GM21390 (cell line): ENCODE measurements at regions not wholly inside any gene's neighbourhood (a gene's known extent, or its start where the extent isn't known, plus 50 kb on each side); places are given as distances from the start of the nearest gene placed in this dataset.

ENCODE experiments used
- ATAC-seq: cut with Tn5 transposase; IDR thresholded peaks from one replicate; pipeline ENCODE4 v1.9.1; 2021; ENCODE audit not compliant: unreplicated experiment

DNA sequence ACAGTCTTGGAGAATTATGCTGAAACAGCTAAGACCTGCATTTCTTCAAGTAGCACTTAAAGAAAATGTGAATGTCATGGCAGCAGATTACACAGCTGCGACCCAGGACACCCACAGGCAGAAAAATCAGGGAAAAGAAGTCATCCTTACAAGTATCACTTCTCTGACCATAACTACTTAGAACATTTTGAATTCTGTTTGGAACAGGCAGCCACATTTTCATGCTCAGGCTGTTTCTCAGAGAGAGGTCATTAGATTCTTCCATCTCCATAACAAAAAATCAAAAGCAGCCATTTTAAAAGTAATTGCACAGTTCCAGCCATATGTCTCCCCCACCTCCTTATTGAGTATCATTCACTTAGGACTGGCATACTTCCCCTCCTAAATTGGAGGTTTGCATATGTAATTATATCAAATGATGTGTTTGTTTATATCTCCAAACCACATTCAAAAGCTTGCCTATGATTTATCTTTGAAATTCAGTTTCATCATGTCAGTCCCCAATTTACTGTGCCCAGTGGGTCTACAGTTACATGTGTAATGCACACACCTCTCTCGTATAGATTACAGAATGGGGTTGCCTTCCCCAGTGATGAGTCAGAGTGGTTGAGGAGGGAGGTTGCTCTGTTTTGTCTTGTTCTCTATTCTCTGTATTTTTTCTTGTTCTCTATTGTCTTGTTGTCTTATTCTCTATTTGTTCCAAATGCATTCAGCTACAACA lies 276.5 kb upstream of the MTNR1B start:
- ATAC-seq, result no peak

- no peak for ATAC-seq
Observed at GRCh38 chr11:92696076-92696475, 273.4 kb upstream of the MTNR1B start.

GRCh38 chr11:92697461-92698312 lies 271.8 kb upstream of the MTNR1B start:
- ATAC-seq, result no peak

DNA sequence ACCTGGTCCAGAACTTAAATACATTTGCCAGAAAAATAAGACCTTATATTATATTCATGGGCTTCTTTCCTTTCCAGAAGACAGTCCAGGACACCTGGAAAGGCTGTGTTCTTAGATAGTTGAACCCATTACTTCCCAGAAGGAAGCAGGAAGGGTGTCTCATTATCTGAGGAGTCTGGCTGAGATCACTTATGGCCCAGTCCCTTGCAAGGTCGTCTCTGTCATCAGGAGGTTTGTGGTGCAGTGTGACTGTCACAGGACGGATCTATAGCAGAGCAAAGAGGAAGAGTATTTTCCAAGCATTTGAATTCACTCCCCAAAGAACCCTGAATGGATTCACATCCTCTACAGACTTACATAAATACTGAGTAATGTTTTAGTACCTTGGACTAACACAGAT lies 270.7 kb upstream of the MTNR1B start:
- no peak for ATAC-seq

- no peak for ATAC-seq
Observed at GRCh38 chr11:92702037-92702804, 267.2 kb upstream of the MTNR1B start.

- ATAC-seq, result no peak
Observed at GRCh38 chr11:92702805-92703448, 266.5 kb upstream of the MTNR1B start.

- ATAC-seq, result no peak
Observed at GRCh38 chr11:92703449-92703830, 266.0 kb upstream of the MTNR1B start.

GRCh38 chr11:92707173-92707619 lies 262.3 kb upstream of the MTNR1B start:
- no peak for ATAC-seq

DNA sequence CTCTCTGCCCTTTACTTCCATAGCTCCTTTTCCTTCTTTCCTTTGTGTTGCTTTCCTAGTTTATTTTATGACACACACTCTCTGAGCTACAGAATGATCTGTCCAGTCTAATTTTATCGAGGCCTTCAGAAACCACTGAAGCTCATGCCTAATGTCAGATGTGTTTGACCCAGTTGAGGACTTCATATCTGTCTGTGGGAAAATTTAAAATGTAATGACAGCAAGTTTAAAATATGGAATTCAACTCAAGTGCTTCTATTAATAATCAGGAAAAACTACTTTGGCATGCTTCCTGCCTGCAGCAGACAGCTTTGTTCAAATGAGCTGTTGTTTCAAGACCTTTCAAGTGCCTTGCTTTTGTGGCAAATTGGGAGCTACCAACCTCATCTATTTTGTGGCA lies 261.8 kb upstream of the MTNR1B start:
- ATAC-seq, result no peak

DNA sequence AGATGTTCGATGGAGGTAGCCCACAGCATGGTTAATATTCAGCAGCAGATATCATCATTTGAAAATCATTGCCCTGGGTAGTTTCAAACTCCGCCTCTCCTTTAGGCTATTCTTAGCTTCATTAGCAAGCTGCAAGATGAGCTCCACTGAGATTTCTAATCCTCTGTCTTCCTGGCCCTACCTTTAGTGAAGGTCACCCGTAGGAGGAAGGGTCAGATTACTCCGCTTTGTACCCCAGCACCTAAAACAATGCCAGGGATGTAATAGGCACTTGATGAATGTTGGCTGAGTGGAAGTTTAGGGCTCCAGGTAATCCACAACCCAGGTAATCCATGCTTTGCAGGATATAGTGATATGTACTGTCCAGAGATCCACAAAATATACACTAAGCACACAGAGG lies 260.1 kb upstream of the MTNR1B start:
- ATAC-seq, result no peak

DNA sequence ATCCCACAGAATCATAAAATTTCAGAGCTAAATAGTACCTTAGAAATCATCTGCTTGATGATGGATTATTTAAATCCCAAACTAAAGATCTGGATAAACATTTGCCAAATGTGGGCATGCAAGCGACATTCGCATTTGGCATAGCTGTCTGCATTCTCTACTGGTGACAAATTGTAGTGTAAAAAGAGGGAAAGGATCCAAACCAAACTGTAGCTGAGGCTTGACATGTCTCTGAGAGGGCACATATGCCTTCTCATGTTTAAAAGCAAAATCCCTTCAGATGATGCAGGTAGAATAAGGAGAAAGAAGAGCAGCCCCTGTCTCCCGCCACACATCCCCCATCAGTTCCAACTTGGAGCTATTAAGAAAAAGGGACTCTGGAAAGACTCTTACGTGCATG lies 257.5 kb upstream of the MTNR1B start:
- ATAC-seq, result no peak

DNA sequence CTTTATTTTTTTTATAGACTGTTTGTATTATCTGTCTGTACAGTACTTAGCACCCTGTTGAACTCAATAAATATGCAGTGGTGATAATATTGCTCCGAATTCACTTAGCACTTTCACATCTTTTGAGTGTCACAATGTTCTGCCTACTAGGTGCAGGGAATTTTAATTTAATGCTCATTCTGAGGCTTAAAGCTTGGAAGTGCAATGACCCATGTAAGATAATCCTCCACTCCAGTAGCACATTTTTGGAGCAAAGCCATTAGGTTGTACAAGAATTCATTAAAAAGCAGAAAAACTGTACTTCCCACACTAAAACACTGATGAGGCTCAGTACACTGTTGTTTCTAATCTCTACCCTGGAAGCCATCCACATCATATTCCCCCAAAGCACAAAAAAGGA lies 255.3 kb upstream of the MTNR1B start:
- ATAC-seq, result no peak

DNA sequence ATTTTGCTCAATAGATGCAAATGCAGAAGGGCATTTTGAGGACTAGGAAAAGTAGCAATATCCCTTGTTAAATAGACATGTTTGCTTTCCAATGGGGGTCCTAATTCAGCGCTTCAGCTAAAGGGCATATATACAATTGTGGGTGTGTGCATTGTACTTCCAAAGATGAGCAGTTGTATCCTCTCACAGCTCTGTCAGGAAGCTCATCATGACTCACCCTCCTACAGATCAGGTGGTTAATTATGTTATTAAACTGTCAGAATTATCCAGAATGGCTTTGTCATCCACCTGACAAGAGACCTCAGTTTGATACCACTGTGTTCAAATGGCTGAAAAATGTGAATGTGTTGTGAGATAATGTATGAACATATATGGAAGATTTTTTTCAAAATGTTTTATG lies 252.2 kb upstream of the MTNR1B start:
- ATAC-seq, result no peak

- ATAC-seq, result no peak
Observed at GRCh38 chr11:92720385-92720784, 249.1 kb upstream of the MTNR1B start.

GRCh38 chr11:92725352-92725751 lies 244.1 kb upstream of the MTNR1B start:
- no peak for ATAC-seq

GRCh38 chr11:92727123-92727522 lies 242.3 kb upstream of the MTNR1B start:
- no peak for ATAC-seq

GRCh38 chr11:92727769-92728168 lies 241.7 kb upstream of the MTNR1B start:
- ATAC-seq, result no peak

- no peak for ATAC-seq
Observed at GRCh38 chr11:92728628-92729027, 240.8 kb upstream of the MTNR1B start.

DNA sequence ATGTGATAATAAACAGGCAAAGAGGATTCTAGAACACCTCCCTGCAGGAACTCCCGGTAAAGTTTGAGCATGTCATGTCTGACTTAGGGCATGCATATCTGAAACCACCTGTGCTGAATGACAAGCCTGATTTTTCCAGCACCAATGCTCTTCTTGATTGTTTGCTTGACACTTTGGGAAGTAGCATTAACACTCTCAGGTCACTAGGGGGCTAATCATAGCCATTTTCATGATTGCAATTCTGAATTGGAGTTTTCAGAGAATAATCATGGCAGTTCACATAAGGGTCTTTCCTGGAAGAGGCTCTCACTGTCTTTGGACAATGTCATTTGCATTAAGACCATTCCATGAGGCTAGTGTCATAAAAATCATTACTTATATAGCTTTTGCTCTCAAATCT lies 234.4 kb upstream of the MTNR1B start:
- ATAC-seq, result no peak

DNA sequence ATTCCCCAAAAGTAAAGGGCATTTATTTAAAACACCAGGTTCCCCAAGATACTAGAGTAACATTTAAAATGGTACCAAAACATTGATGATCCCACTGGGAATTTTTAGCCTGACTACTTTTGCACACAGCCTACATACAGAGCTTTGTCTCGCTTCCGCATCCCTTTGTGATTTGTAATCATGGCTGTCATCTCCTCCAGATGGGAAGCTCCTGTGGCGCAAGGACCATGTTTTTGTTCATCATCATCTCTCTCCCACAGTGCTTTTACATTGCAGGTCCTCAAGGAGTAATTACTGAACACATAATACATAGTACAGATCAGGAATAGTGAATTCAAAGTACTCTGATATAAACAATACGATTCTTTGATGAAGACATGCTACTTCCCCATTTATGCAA lies 231.2 kb upstream of the MTNR1B start:
- ATAC-seq, result no peak

DNA sequence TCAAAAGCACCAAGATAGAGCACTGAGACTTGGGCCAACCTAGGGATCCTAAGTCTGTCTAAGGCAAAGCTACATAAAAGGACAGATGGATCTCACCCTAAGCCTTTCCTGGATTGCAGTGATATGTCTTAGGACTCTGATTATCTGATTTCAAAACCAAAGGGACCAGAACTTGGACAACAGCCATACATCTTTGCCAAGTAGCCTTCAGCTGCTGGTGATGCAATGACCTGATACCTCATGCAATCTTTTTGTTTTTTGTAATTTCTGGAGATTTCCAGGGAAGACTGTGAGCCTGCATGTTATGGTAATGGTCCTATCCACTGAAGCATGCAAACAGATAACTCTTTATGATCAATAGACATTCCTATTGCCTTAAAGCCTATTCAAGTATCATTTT lies 230.4 kb upstream of the MTNR1B start:
- no peak for ATAC-seq
